Stimulated activated memory B cell treated with anti-CD40 and anti-IgM and Interleukin-4, amounts not matched to agents 10 μg/mL and 1 μg/mL and 100 μg/mL, for 72 hours (primary cell): ENCODE measurements at regions not wholly inside any gene's neighbourhood (a gene's known extent, or its start where the extent isn't known, plus 50 kb on each side); places are given as distances from the start of the nearest gene placed in this dataset.

ENCODE experiments used
- ATAC-seq: fragments of 150-1000 bp; cut with Tn5 transposase; 2 replicates; pipeline ENCODE4 v1.10.0; 2021
- H3K27ac Mint-ChIP-seq: one replicate; pipeline ENCODE4 v1.8.0; 2022; ENCODE audit warnings: mild to moderate bottlenecking, mixed read lengths
- H3K27me3 Mint-ChIP-seq: one replicate; pipeline ENCODE4 v1.8.0; 2022; ENCODE audit warnings: mixed read lengths
- H3K36me3 Mint-ChIP-seq: one replicate; pipeline ENCODE4 v1.8.0; 2022; ENCODE audit warnings: mixed read lengths
- H3K4me1 Mint-ChIP-seq: one replicate; pipeline ENCODE4 v1.8.0; 2022; ENCODE audit warnings: mixed read lengths
- H3K4me3 Mint-ChIP-seq: one replicate; pipeline ENCODE4 v1.8.0; 2022; ENCODE audit warnings: mild to moderate bottlenecking, moderate library complexity, mixed read lengths
- H3K9me3 Mint-ChIP-seq: one replicate; pipeline ENCODE4 v1.8.0; 2022; ENCODE audit warnings: mixed read lengths

DNA sequence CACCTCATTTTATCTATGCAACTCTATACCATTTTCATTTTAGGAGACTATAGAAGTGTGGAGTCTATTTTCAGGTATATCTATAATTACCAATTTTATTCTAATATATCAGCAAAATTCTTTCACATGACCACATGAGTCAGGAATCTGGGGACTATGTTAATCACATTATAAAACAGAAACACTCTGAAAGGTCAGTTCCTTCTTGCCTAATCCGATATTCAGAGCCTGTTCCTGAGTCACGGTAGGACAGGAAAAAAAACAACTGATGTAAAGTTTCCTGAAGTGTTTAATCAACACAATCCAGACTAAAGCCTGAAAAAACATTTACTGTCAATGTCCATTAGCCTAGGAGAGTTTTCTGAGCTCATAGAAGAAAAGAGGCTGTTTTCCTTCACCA is 1902.3 kb downstream of the NCAM2 start:
- Mint-ChIP-seq H3K27ac (no peak overlapping the region), H3K36me3 (no peaks in the 10 kb centered on the region), H3K27me3 (no peaks in the 10 kb centered on the region), H3K4me1 (no peaks in the 10 kb centered on the region), H3K9me3 (no peaks in the 10 kb centered on the region), H3K4me3 (no peak overlapping the region)
- ATAC-seq = no peak

DNA sequence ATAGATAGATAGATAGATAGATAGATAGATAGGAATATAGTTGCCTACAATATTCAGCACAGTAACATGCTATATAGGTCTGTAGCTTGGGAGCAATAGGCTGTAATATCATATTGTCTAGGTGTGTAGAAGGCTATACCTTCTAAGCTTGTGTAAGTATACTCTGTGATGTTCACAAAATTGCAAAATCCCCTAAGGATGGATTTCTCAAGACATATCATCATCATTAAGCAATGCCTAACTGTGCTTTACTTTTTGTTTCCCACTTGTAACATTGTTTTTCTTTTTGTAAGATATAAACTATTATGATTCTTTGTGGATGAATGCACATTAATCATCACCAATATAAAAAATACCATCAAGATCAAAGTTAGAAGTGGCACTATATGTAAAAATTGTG is 1905.6 kb downstream of the NCAM2 start:
- Mint-ChIP-seq H3K9me3 (no peaks in the 10 kb centered on the region), H3K4me1 (no peaks in the 10 kb centered on the region), H3K4me3 (no peak overlapping the region), H3K36me3 (no peaks in the 10 kb centered on the region), H3K27ac (no peak overlapping the region), H3K27me3 (no peaks in the 10 kb centered on the region)
- ATAC-seq = no peak

DNA sequence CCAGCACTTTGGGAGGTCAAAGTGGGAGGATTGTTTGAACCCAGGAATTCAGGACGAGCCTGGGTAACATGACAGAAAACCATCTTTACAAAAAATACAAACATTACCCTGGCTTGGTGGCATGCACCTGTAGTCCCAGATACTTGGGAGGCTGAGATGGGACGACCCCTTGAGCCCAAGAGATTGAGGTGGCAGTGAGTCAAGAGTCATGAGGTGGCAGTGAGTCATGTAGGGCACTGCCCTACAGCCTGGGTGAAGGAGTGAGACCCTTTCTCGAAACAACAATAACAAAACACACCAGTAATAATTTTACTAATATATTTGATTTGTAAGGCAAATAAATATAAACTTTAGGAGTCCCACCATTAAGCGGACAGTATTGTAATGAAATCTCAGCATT is 1906.2 kb downstream of the NCAM2 start:
- H3K4me1 Mint-ChIP-seq = no peaks in the 10 kb centered on the region

DNA sequence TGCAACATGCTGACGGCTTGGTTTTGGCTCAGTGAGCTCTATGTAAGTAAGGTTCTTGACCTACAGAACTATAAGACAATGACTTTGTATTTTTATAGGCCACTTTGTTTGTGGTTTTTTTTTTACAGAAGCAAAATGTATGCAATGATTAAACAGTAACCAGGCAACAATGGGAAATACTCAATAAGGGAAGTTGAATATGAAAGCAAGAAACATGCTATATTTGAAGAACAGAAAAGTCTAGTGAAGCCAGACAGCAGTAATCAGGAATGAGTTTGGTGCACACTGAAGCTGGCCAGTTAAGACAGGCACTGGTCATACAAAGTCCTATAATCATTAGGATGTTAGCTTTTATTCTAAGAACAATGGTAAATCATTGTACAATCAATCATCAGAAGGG is 1926.8 kb downstream of the NCAM2 start:
- no peaks in the 10 kb centered on the region for H3K4me1 Mint-ChIP-seq
- peaks cover 3% of the 10 kb centered on the region for H3K9me3 Mint-ChIP-seq
- H3K4me3 Mint-ChIP-seq = no peak overlapping the region
- no peak overlapping the region for H3K27ac Mint-ChIP-seq
- no peaks in the 10 kb centered on the region for H3K36me3 Mint-ChIP-seq
- no peak for ATAC-seq
- H3K27me3 Mint-ChIP-seq = no peaks in the 10 kb centered on the region

More for the DNA sequence above, 1906.2 kb downstream of the NCAM2 start:
- Mint-ChIP-seq H3K9me3 (no peaks in the 10 kb centered on the region), H3K36me3 (no peaks in the 10 kb centered on the region), H3K27me3 (no peaks in the 10 kb centered on the region), H3K4me3 (no peak overlapping the region), H3K27ac (no peak overlapping the region)
- ATAC-seq = no peak

GRCh38 chr21:22927469-22927868 is 1929.3 kb downstream of the NCAM2 start:
- Mint-ChIP-seq H3K36me3 (no peaks in the 10 kb centered on the region), H3K9me3 (no peaks in the 10 kb centered on the region), H3K27ac (no peak overlapping the region), H3K27me3 (no peaks in the 10 kb centered on the region), H3K4me1 (no peaks in the 10 kb centered on the region), H3K4me3 (no peak overlapping the region)
- ATAC-seq = no peak

GRCh38 chr21:22941779-22942490 is 1943.7 kb downstream of the NCAM2 start:
- no peaks in the 10 kb centered on the region for H3K27me3 Mint-ChIP-seq
- H3K36me3 Mint-ChIP-seq = no peaks in the 10 kb centered on the region
- no peak for ATAC-seq
- no peaks in the 10 kb centered on the region for H3K9me3 Mint-ChIP-seq
- H3K4me3 Mint-ChIP-seq = no peak overlapping the region
- H3K4me1 Mint-ChIP-seq = no peaks in the 10 kb centered on the region
- no peak overlapping the region for H3K27ac Mint-ChIP-seq

GRCh38 chr21:22955559-22955958 is 1957.3 kb downstream of the NCAM2 start:
- Mint-ChIP-seq H3K9me3 (no peaks in the 10 kb centered on the region), H3K27me3 (no peaks in the 10 kb centered on the region), H3K27ac (no peak overlapping the region)

GRCh38 chr21:22961258-22961657 is 1963.0 kb downstream of the NCAM2 start:
- Mint-ChIP-seq H3K27ac (no peak overlapping the region), H3K27me3 (no peaks in the 10 kb centered on the region), H3K9me3 (no peaks in the 10 kb centered on the region), H3K4me3 (no peak overlapping the region), H3K36me3 (no peaks in the 10 kb centered on the region), H3K4me1 (no peaks in the 10 kb centered on the region)
- ATAC-seq = no peak

More at GRCh38 chr21:22955559-22955958, 1957.3 kb downstream of the NCAM2 start:
- no peak for ATAC-seq
- Mint-ChIP-seq H3K4me1 (no peaks in the 10 kb centered on the region), H3K36me3 (no peaks in the 10 kb centered on the region), H3K4me3 (no peak overlapping the region)

DNA sequence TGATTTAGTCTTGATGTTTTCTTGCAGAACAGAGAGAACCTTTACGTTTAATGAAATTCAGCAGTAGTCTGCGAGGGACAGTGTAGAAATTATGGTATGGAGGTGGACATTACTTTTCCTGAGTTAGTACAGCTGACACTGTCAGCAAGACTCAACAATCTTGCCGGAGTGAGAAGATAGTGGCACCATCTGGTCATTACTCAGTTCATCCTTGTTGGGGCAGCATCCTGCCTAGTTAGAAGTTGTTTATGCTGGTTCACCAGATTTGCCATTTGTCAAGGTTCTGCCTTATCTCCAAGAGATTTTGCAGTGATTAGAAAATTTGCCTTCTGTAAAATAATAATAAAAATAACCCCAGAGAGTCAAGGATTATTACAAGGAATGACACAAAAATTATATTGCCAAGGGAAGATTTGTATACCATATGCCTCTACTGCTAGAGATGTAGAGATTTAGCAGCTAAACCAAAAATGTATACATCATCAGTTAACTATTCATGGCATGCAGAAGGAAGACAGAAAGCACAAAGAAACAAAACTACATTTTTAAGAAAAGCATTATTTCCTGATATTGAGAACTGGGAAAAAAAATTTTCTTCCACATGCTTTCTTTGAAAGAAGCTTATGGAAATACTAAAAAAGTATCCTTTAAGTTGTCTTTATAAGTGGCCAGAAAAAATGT is 1967.4 kb downstream of the NCAM2 start:
- Mint-ChIP-seq H3K36me3 (no peaks in the 10 kb centered on the region), H3K4me3 (no peak overlapping the region), H3K27ac (no peak overlapping the region), H3K4me1 (no peaks in the 10 kb centered on the region), H3K27me3 (no peaks in the 10 kb centered on the region), H3K9me3 (no peaks in the 10 kb centered on the region)
- ATAC-seq = no peak

DNA sequence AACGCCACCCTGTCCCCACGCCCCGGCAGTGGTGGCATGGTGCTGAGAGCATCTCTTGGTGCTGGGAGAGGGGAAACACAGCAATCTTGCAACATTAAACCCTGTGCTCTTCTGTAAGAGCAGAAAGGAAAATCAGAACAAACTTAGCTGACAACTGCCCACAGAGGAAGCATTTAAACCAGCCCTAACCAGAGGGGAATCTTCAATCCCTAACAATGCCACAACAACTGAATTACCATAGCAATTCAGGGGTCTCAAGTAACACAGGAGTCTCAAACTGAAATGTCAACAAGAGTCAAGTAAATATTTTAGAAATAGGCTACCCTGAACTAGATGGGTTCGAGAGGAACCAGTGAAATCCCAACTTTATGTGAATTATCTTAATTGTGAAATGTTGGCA is 1983.6 kb downstream of the NCAM2 start:
- H3K36me3 Mint-ChIP-seq = no peaks in the 10 kb centered on the region

GRCh38 chr21:22993144-22993543 is 1994.9 kb downstream of the NCAM2 start:
- Mint-ChIP-seq H3K4me1 (no peaks in the 10 kb centered on the region), H3K27me3 (no peaks in the 10 kb centered on the region), H3K4me3 (no peak overlapping the region), H3K9me3 (peaks cover 10% of the 10 kb centered on the region), H3K36me3 (no peaks in the 10 kb centered on the region), H3K27ac (no peak overlapping the region)
- ATAC-seq = no peak

More for the DNA sequence above, 1983.6 kb downstream of the NCAM2 start:
- Mint-ChIP-seq H3K27ac (no peak overlapping the region), H3K4me1 (no peaks in the 10 kb centered on the region), H3K4me3 (no peak overlapping the region), H3K27me3 (no peaks in the 10 kb centered on the region), H3K9me3 (peaks cover 3% of the 10 kb centered on the region)
- no peak for ATAC-seq

GRCh38 chr21:22993822-22994574 is 1995.8 kb downstream of the NCAM2 start:
- Mint-ChIP-seq H3K9me3 (peaks cover 9% of the 10 kb centered on the region), H3K27ac (no peak overlapping the region), H3K27me3 (no peaks in the 10 kb centered on the region), H3K4me3 (no peak overlapping the region), H3K36me3 (no peaks in the 10 kb centered on the region), H3K4me1 (no peaks in the 10 kb centered on the region)
- no peak for ATAC-seq

DNA sequence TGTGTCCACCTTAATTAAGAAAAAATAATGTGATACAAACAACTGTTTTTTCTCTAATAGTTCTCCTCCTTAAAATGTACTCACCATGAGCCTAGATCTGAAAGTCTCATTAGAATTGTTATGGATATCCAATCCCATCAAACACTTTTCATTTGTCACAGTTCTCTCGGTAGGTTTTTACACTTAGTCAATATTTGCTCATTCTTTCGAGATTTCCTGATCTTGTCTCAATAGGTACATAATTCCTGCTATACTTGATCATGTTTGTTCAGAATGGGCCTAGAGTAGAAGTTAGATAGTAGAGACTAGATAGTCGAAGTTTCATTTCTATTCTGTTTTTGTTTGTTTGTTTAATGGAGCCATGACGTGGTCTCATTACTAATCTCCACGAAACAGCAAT is 2005.7 kb downstream of the NCAM2 start:
- H3K9me3 Mint-ChIP-seq = no peaks in the 10 kb centered on the region
- H3K4me1 Mint-ChIP-seq = no peaks in the 10 kb centered on the region
- no peak overlapping the region for H3K4me3 Mint-ChIP-seq
- ATAC-seq = no peak
- H3K36me3 Mint-ChIP-seq = no peaks in the 10 kb centered on the region
- no peaks in the 10 kb centered on the region for H3K27me3 Mint-ChIP-seq
- H3K27ac Mint-ChIP-seq = no peak overlapping the region

DNA sequence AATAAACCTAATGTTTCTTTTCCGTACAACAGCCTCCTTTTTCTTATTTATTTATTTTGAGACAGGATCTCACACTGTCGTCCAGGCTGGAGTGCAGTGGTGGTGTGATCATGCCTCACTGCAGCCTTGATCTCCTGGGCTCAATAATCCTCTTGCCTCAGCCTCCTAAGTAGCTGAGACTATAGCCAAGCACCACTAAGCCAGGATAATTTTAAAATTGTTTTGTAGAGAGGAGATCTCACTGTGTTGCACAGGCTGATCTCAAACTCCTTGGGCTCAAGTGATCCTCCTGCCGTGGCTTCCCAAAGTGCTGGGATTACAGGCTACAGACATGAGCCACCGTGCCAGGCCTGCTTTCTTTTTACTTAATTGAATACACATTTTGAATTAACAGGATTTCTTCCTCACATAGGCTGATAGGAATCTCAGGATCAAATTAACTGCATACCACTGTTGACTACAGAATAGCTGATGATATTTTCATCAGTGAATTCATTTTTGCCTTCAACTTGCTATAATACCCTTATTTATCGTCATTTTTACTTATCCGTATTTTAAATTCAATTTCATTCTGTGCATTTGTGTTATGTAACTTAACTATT is 2010.5 kb downstream of the NCAM2 start:
- no peak for ATAC-seq
- Mint-ChIP-seq H3K9me3 (no peaks in the 10 kb centered on the region), H3K36me3 (no peaks in the 10 kb centered on the region), H3K27ac (no peak overlapping the region), H3K4me1 (no peaks in the 10 kb centered on the region), H3K27me3 (no peaks in the 10 kb centered on the region), H3K4me3 (no peak overlapping the region)

- H3K9me3 Mint-ChIP-seq = no peaks in the 10 kb centered on the region
- H3K27ac Mint-ChIP-seq = no peak overlapping the region
- H3K27me3 Mint-ChIP-seq = no peaks in the 10 kb centered on the region
- ATAC-seq = no peak
- no peaks in the 10 kb centered on the region for H3K36me3 Mint-ChIP-seq
- H3K4me1 Mint-ChIP-seq = no peaks in the 10 kb centered on the region
- H3K4me3 Mint-ChIP-seq = no peak overlapping the region
Observed at GRCh38 chr21:23009360-23009759, 2011.2 kb downstream of the NCAM2 start.
